ENCODE measurements at regions not wholly inside any gene's neighbourhood (a gene's known extent, or its start where the extent isn't known, plus 50 kb on each side); places are given as distances from the start of the nearest gene placed in this dataset.

GRCh38 chr2:84065857-84066256 lies 393.2 kb downstream of the SUCLG1 start:
- TF ChIP-seq CTCF (IDR thresholded peaks at IDR 0.05; ENCODE audit: insufficient read depth, low read length, poor library complexity, severe bottlenecking), result no peak
- TF ChIP-seq EZH2phosphoT487 (conservative IDR thresholded peaks at IDR 0.05; ENCODE audit: low read length), result no peak

Data from SU-DHL-6 (cell line).